ENCODE measurements at regions not wholly inside any gene's neighbourhood (a gene's known extent, or its start where the extent isn't known, plus 50 kb on each side); places are given as distances from the start of the nearest gene placed in this dataset.

- no peak for DNase-seq (ENCODE audit: low read depth)
- TF ChIP-seq CTCF (IDR thresholded peaks at IDR 0.05; ENCODE audit: low read length, missing control alignments) = no peak
- no peak overlapping the region for H3K4me3 ChIP-seq (replicated peaks; ENCODE audit: low read depth, low read length)
Observed at GRCh38 chr20:54385746-54386145, 89.6 kb upstream of the DOK5 start.

GRCh38 chr20:54389596-54390280 is 85.7 kb upstream of the DOK5 start:
- TF ChIP-seq CTCF (IDR thresholded peaks at IDR 0.05; ENCODE audit: low read length, missing control alignments) = no peak
- peak; percentile 4 for DNase-seq (ENCODE audit: low read depth)
- no peak overlapping the region for H3K4me3 ChIP-seq (replicated peaks; ENCODE audit: low read depth, low read length)

- no peak for TF ChIP-seq CTCF (IDR thresholded peaks at IDR 0.05; ENCODE audit: low read length, missing control alignments)
Observed at GRCh38 chr20:54397292-54398140, 77.9 kb upstream of the DOK5 start.

GRCh38 chr20:54398814-54399213 is 76.6 kb upstream of the DOK5 start:
- H3K4me3 ChIP-seq (replicated peaks; ENCODE audit: low read depth, low read length) = no peak overlapping the region
- no peak for TF ChIP-seq CTCF (IDR thresholded peaks at IDR 0.05; ENCODE audit: low read length, missing control alignments)
- no peak for DNase-seq (ENCODE audit: low read depth)

More at GRCh38 chr20:54397292-54398140, 77.9 kb upstream of the DOK5 start:
- H3K4me3 ChIP-seq (replicated peaks; ENCODE audit: low read depth, low read length) = no peak overlapping the region
- DNase-seq (ENCODE audit: low read depth) = no peak

GRCh38 chr20:54405540-54405939 is 69.9 kb upstream of the DOK5 start:
- peak; percentile 5 for DNase-seq (ENCODE audit: low read depth)
- no peak for TF ChIP-seq CTCF (IDR thresholded peaks at IDR 0.05; ENCODE audit: low read length, missing control alignments)
- H3K4me3 ChIP-seq (replicated peaks; ENCODE audit: low read depth, low read length) = no peak overlapping the region

GRCh38 chr20:54407459-54407858 is 67.9 kb upstream of the DOK5 start:
- H3K4me3 ChIP-seq (replicated peaks; ENCODE audit: low read depth, low read length) = no peak overlapping the region
- DNase-seq (ENCODE audit: low read depth) = no peak
- TF ChIP-seq CTCF (IDR thresholded peaks at IDR 0.05; ENCODE audit: low read length, missing control alignments) = no peak

Data from fibroblast of pulmonary artery (primary cell).